Panc1 (cell line): ENCODE measurements at regions not wholly inside any gene's neighbourhood (a gene's known extent, or its start where the extent isn't known, plus 50 kb on each side); places are given as distances from the start of the nearest gene placed in this dataset.

Source experiments
- POLR2AphosphoS5 ChIP-seq: IDR thresholded peaks from 2 replicates; pipeline ENCODE4 v1.6.1; 2012; ENCODE audit warnings: mild to moderate bottlenecking, low read depth, low read length, moderate library complexity
- SIN3A ChIP-seq: IDR thresholded peaks from 2 replicates; pipeline ENCODE4 v1.6.1; 2012; ENCODE audit warnings: low read depth, mild to moderate bottlenecking, low read length, moderate library complexity, borderline replicate concordance; ENCODE audit not compliant: insufficient read depth
- TCF7L2 ChIP-seq: IDR thresholded peaks from 2 replicates; pipeline ENCODE4 v1.6.1; 2011; ENCODE audit warnings: mild to moderate bottlenecking, low read depth, low read length, inconsistent platforms
- TF ChIP-seq, protein P1 (sequence below): fragments of 450-650 bp; IDR thresholded peaks from 2 replicates; pipeline ENCODE4 v1.5.1; 2017; ENCODE audit warnings: mild to moderate bottlenecking
- TF ChIP-seq, protein P2 (sequence below), 2 experiments: IDR thresholded peaks; 2 replicates each; pipeline ENCODE4 v1.6.1; 2011 to 2012; ENCODE audit warnings: low read depth in 2 of 2, control low read depth in 1 of 2, low read length in 1 of 2, mild to moderate bottlenecking in 1 of 2, moderate library complexity in 1 of 2; ENCODE audit not compliant: insufficient read depth in 1 of 2

DNA sequence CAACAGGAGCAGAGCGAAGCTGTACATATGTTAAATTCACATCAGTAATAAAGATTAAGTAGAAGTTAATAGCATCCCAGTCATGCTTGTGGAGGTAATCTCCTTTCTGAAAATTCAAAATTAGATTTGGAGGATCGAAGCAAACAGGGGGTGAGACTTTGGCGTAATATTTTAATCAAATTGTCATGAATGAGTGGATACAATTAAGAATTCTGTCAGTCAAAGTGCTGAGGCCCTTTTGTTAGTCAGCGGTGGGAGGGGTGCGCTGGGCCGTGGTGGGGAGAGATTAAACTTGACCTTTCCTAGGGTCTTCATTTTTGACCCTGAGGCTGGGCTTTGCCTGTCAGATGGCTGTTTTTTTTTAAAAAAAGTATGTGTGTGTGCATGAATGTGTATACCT, 226.7 kb downstream of the VRK1 start:
- TF ChIP-seq POLR2AphosphoS5 = no peak
- TF ChIP-seq, protein P1, sequence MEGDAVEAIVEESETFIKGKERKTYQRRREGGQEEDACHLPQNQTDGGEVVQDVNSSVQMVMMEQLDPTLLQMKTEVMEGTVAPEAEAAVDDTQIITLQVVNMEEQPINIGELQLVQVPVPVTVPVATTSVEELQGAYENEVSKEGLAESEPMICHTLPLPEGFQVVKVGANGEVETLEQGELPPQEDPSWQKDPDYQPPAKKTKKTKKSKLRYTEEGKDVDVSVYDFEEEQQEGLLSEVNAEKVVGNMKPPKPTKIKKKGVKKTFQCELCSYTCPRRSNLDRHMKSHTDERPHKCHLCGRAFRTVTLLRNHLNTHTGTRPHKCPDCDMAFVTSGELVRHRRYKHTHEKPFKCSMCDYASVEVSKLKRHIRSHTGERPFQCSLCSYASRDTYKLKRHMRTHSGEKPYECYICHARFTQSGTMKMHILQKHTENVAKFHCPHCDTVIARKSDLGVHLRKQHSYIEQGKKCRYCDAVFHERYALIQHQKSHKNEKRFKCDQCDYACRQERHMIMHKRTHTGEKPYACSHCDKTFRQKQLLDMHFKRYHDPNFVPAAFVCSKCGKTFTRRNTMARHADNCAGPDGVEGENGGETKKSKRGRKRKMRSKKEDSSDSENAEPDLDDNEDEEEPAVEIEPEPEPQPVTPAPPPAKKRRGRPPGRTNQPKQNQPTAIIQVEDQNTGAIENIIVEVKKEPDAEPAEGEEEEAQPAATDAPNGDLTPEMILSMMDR = no peak
- TF ChIP-seq TCF7L2 = no peak
- TF ChIP-seq, protein P2, sequence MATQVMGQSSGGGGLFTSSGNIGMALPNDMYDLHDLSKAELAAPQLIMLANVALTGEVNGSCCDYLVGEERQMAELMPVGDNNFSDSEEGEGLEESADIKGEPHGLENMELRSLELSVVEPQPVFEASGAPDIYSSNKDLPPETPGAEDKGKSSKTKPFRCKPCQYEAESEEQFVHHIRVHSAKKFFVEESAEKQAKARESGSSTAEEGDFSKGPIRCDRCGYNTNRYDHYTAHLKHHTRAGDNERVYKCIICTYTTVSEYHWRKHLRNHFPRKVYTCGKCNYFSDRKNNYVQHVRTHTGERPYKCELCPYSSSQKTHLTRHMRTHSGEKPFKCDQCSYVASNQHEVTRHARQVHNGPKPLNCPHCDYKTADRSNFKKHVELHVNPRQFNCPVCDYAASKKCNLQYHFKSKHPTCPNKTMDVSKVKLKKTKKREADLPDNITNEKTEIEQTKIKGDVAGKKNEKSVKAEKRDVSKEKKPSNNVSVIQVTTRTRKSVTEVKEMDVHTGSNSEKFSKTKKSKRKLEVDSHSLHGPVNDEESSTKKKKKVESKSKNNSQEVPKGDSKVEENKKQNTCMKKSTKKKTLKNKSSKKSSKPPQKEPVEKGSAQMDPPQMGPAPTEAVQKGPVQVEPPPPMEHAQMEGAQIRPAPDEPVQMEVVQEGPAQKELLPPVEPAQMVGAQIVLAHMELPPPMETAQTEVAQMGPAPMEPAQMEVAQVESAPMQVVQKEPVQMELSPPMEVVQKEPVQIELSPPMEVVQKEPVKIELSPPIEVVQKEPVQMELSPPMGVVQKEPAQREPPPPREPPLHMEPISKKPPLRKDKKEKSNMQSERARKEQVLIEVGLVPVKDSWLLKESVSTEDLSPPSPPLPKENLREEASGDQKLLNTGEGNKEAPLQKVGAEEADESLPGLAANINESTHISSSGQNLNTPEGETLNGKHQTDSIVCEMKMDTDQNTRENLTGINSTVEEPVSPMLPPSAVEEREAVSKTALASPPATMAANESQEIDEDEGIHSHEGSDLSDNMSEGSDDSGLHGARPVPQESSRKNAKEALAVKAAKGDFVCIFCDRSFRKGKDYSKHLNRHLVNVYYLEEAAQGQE (IDR thresholded peaks at IDR 0.05; ENCODE audit: insufficient read depth in 1 of 2, low read depth in 2 of 2, low read length in 1 of 2) = no peak
- no peak for TF ChIP-seq SIN3A
